HEK293T (cell line): ENCODE measurements at regions not wholly inside any gene's neighbourhood (a gene's known extent, or its start where the extent isn't known, plus 50 kb on each side); places are given as distances from the start of the nearest gene placed in this dataset.

Experiments used
- BHLHE40 ChIP-seq: fragments of 450-650 bp; IDR thresholded peaks from 2 replicates; pipeline ENCODE4 v1.6.1; 2016; ENCODE audit warnings: mild to moderate bottlenecking, moderate library complexity, borderline replicate concordance
- FOXM1 ChIP-seq: fragments of 450-650 bp; IDR thresholded peaks from 2 replicates; pipeline ENCODE4 v1.6.1; 2017; ENCODE audit warnings: mild to moderate bottlenecking, borderline replicate concordance
- NFRKB ChIP-seq: fragments of 450-650 bp; IDR thresholded peaks from 2 replicates; pipeline ENCODE4 v1.6.1; 2016; ENCODE audit warnings: mild to moderate bottlenecking, moderate library complexity
- SP1 ChIP-seq: fragments of 450-650 bp; IDR thresholded peaks from 2 replicates; pipeline ENCODE4 v1.6.1; 2017
- SUZ12 ChIP-seq: fragments of 450-650 bp; IDR thresholded peaks from 2 replicates; pipeline ENCODE4 v1.6.1; 2016; ENCODE audit warnings: mild to moderate bottlenecking
- ZNF384 ChIP-seq: fragments of 450-650 bp; IDR thresholded peaks from 2 replicates; pipeline ENCODE4 v1.6.1; 2016

- TF ChIP-seq SUZ12 (no peak), ZNF384 (no peak), SP1 (no peak), NFRKB (no peak), BHLHE40 (no peak), FOXM1 (no peak)
Measured at GRCh38 chr17:34776456-34777443, 184.5 kb downstream of the CCT6B start.
